ACHN (cell line): ENCODE measurements at regions not wholly inside any gene's neighbourhood (a gene's known extent, or its start where the extent isn't known, plus 50 kb on each side); places are given as distances from the start of the nearest gene placed in this dataset.

Experiments
- DNase-seq: peaks from one replicate; pipeline ENCODE4 v3.0.0-alpha.2; 2015
- in situ Hi-C: cut with HindIII; loops from 2 replicates; pipeline ENCODE4 v1.10.0; 2017; ENCODE audit warnings: low sequenced_read_pairs, low pct_ligation_motif_present, low pct_unique_long_range_greater_than_20kb

DNA sequence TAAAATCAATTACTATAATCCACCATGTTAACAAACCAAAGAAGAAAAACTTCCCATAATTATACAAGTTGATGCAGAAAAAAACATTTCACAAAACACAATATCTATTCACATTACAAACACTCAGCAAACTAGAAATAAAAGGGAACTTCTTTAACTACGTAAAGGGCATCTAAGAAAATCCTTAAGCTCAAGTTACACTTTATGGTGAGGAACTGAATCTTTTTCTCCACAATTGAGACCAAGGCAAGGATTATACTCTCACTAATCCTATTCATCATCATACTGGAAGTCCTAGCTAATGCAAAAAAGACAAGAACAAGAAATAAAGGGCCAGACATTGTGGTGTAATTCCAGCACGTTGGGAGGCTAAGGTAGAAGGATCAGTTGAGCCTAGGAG, 159.9 kb downstream of the ZNF365 start:
- no peak for DNase-seq
- in situ Hi-C loops, result no loop called here

DNA sequence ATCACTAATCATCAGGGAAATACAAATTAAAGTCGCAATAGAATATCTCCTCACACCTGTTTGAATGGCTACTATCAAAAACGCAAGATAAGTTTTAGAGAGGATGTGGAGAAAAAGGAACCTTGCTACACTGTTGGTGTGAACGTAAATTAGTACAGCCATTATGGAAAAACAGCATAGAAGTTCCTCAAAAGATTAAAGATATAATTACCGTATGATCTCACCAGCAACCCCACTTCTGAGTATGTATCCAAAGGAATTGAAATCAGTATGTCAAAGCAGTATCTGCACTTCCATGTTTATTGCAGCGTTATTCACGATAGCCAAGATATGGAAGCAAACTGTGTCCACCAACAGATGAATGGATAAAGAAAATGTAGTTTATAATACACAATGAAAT, 164.4 kb downstream of the ZNF365 start:
- no peak for DNase-seq
- in situ Hi-C loops, result no loop called here

GRCh38 chr10:62540389-62540788, 166.2 kb downstream of the ZNF365 start:
- in situ Hi-C loops, result no loop called here
- no peak for DNase-seq

- in situ Hi-C loops, result no loop called here
- no peak for DNase-seq
These were observed 167.6 kb downstream of the ZNF365 start for GRCh38 chr10:62541811-62542210.

- in situ Hi-C loops, result no loop called here
- DNase-seq, result no peak
These were observed 169.6 kb downstream of the ZNF365 start for GRCh38 chr10:62543571-62544355.

DNA sequence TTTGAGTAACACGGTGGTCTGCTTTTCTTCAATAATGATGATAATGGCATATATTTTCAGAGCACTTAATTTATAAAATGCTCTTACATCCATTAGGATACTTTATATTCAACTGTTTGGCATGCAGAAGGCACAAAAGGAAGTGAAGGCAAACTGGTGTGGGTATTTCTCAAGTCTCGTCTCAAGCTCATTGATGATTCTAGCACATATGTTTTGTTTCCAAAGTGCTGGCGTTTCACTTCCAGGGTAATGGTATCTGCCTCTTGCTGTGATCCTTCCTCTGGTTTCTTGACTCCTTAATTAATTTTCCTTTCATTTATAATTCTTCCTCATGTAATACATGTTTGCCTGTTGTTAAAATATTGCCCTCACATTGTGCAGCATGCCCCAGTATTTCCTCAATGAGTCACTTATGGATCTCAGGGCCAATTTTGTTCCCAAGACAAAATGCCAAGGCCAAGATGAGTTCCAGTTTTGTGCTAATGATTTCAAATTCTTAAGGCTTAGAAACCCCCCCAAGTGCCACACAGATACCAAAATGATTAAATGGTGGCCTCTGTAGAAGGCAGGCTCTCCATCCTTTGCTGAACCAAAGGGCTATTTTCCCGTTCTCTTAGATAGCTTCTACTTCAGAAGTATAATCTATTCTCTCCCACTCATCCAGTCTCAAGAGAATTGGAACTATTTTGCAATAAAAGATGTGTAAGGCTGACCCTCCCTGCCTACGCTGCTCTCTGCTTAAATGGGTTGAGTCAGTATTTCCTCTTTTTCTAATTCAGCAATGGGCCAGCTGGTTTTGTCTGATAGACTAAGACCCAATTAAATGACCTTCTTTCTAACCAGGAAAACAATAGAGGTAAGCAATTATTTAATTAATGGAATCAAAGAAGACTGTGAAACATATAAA, 171.2 kb downstream of the ZNF365 start:
- DNase-seq, result no peak
- in situ Hi-C loops, result no loop called here

- DNase-seq, result no peak
- in situ Hi-C loops, result no loop called here
These were observed 174.5 kb downstream of the ZNF365 start for GRCh38 chr10:62548686-62549085.

DNA sequence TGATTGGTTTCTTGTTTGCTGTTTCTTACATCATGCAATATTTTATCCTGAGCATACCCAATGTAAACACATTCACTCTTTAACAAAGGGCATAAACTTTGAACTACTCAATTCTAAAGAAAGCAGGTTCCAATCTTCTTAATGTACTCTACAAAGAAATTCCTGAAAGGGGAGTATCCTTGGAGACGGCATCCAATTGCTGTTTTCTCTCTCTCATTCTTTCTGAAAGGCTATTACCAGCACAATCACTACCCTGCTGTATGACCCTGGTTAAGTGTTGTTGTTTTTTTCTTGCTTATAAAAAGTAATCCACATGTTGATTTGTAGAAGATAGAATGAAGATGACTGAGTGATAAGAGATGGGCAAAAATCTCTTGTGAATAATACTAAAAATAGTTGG, 176.0 kb downstream of the ZNF365 start:
- in situ Hi-C loops, result no loop called here
- DNase-seq, result no peak

DNA sequence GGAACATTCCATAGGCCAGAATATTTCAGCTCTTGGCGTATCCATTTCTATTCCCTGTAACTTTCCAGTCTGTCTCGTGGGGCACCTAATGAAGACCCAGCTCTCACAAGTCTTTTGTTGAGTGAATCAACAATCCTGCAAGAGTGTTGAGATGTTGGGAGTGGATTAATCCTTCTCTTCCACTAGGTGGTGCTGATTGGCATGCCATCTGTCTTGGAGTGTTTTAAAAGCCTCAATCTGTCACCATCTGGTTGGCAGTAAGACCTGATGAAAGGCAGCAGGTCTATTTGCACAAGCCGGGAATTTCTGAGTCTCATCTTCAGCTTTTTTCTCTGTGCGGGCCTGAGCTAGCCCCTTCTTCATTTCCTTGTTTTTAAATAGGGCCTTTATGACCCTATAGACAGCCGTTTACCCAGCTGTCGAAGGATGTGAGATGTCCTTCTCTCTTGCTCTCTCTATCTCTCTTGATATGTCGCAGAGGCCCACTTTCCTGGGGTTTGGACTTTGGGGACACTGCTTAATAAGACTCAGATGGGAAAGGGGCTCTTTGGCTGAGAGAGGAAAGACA, 180.5 kb downstream of the ZNF365 start:
- DNase-seq, result peak; percentile 48
- in situ Hi-C loops, result no loop called here

DNA sequence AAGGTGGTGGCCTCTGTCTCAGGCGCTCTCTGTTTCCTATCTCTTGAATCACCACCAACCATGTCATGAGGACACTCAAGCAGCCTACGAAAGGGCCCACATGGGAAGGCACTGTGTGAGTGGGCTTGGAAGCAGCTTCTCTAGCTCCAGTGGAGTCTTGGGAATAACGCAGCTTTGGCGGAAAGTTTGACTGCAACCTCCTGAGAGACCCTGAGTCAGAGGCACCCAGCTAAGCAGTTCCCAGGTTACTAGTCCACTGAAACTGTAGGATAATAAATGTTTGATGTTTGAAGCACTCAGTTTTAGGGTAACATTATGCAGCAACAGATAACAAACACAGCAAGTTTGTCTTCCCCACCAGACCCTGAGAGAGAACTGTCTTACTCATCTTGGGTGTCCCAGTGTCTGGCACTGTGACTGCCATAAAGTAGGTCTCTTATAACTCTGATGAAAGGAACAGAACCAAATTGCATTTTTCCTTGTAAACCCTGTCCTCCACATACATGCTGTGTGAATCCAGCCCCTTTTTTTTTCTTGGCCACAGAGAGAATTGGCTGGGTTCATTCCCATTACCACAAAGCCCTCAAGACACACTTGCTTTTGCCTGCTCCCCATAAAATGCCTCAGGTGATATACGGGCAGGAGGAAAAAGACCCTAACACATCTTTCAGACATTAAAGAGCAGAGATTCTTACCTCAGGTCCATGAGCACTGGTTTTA, 185.5 kb downstream of the ZNF365 start:
- DNase-seq, result no peak
- in situ Hi-C loops, result no loop called here

DNA sequence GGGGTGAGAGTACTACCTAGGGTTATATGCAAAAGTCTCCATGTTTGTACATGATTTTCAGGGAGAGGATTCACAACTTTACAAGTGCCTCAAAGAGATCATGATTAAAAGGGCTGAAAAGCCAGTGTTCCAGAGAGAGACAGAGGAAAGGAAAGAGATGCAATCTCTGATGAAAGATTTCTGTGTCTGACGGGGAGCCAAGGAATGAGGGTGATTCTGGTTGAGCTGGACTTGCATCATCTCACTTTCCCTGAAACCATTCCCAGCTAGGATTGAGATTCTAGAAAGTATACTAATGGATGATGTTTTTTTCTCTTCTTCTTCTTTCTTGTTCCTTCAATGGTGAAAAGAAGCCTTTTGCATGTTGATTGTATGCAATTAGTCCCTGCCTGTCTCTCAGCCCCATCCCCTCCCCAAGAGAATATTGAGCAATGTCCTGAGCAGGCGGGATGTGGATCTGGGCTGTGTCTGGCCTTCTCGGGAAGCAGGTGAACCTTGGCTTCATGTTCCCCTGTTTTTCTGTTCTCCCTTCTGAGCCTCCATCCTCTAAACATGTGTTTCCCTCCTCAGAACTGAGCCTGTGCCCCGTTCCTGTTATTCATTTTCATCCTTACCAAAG, 186.1 kb downstream of the ZNF365 start:
- in situ Hi-C loops, result no loop called here

DNA sequence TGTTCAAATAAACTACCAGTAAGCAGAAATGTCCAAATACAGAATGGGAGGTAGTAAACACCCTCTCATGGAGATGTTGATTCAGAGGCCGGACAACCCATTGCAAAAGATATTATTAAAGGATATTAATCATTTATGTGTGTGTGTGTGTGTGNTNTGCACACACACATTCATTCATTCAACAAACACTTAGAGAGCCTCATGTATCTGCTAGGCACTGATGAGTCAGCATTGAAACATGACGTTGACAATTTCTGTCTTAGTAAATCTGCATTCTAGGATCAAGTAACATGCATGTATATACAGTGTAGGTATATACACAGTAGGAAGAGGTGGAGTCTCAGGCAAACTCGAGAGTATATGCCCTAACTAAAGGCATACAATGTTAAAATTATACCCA, 187.0 kb downstream of the ZNF365 start:
- in situ Hi-C loops, result no loop called here
- no peak for DNase-seq

More for the DNA sequence above, 186.1 kb downstream of the ZNF365 start:
- DNase-seq, result no peak

DNA sequence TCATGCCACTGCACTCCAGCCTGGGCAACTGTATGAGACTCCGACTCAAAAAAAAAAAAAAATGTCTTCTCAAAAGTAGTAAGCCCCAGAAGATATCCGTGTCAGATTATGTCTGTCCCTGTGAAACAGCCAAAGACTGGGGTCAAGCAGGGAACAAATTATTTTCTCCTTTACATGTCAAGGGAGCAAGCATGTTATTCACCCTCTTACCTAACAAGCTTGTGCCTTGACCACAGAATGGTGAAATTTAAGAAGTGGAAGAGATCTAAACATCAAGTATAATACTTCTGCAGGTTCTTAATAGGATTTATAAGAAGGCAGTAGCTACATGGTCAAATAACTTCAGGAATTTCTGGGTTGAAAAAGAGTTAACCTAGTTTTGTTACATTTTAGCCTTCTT, 187.9 kb downstream of the ZNF365 start:
- in situ Hi-C loops, result no loop called here
- no peak for DNase-seq

- in situ Hi-C loops, result no loop called here
- DNase-seq, result no peak
These were observed 188.6 kb downstream of the ZNF365 start for GRCh38 chr10:62562795-62563194.

GRCh38 chr10:62573929-62574328, 199.8 kb downstream of the ZNF365 start:
- no peak for DNase-seq

GRCh38 chr10:62577076-62577475, 202.9 kb downstream of the ZNF365 start:
- no peak for DNase-seq
- in situ Hi-C loops, result no loop called here

More at GRCh38 chr10:62573929-62574328, 199.8 kb downstream of the ZNF365 start:
- in situ Hi-C loops, result no loop called here

DNA sequence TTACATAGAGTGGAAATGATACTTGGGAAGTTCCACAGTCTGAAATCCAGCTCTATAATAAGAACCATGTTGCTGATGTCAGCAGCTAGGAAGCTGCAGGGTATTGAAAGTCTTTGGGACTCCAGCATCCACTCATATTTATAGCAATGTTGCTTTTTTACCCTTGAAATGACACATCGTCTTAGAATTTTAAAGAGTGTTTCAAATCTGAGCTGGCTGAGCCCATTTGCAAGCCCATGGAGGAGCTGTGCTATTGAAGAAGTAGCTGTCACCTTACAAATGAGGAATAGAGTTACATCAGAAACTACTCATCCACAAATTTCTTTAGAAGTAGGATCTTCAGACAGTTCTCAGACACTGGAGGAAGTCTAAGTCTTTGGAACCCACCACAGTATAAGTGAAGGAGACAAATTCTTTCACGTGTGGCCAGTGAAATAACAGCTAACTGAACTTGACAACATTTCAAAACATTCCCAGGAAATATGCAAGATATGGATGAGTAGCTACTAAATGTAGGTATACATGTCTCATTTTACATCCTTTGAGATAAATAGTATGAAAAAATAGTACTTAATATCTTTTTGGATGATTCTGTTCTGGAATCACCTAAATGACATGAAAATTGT, 203.6 kb downstream of the ZNF365 start:
- peak; percentile 31 for DNase-seq
- in situ Hi-C loops, result no loop called here

DNA sequence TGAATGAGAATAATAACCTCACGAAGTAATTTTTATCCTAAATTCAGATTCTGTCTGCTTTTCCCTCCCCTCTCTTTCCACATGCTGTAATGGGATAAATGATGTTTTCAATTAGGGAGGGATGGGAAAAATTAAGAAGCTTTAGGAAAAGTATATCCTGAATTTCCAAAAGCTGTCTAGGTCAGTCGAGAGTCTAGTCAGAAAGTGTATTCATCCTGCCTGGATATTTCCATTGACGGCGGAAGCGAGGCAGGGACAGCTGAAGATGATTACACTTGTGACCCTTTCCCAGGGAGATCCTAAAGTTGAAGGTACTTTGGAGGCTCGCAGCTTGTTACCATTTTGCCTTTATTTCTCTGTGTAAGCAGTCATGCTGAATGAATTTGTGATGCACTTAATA, 204.1 kb downstream of the ZNF365 start:
- in situ Hi-C loops, result no loop called here
- DNase-seq, result no peak
